Myocyte (in vitro differentiated cells): ENCODE measurements at regions not wholly inside any gene's neighbourhood (a gene's known extent, or its start where the extent isn't known, plus 50 kb on each side); places are given as distances from the start of the nearest gene placed in this dataset.
"Not testable (repeated sequence)": the region's sequence is repeated elsewhere in the genome, so short reads cannot be mapped to it uniquely, and the experiment has no call there.

Experiments
- DNase-seq: peaks from one replicate; pipeline ENCODE4 v3.0.0-alpha.2; 2012; ENCODE audit warnings: low read depth

- DNase-seq = no peak
These were observed 93.1 kb upstream of the HIF1A start for GRCh38 chr14:61602003-61602732.

- no peak for DNase-seq
These were observed 92.6 kb upstream of the HIF1A start for GRCh38 chr14:61602733-61603077.

- DNase-seq = no peak
These were observed 91.6 kb upstream of the HIF1A start for GRCh38 chr14:61603736-61604135.

- peak; percentile 97 for DNase-seq
These were observed 87.6 kb upstream of the HIF1A start for GRCh38 chr14:61607570-61608244.

- DNase-seq = peak; percentile 76
These were observed 86.8 kb upstream of the HIF1A start for GRCh38 chr14:61608245-61609165.

GRCh38 chr14:61609191-61609843 lies 86.0 kb upstream of the HIF1A start:
- DNase-seq = peak; percentile 82

GRCh38 chr14:61609884-61610283 lies 85.4 kb upstream of the HIF1A start:
- DNase-seq = no peak

- no peak for DNase-seq
These were observed 84.4 kb upstream of the HIF1A start for GRCh38 chr14:61610900-61611299.

- peak; percentile 49 for DNase-seq
These were observed 83.3 kb upstream of the HIF1A start for GRCh38 chr14:61611880-61612630.

- not testable (repeated sequence) for DNase-seq
These were observed 82.3 kb upstream of the HIF1A start for GRCh38 chr14:61613006-61613405.

GRCh38 chr14:61614693-61615092 lies 80.6 kb upstream of the HIF1A start:
- no peak for DNase-seq

- peak; percentile 52 for DNase-seq
These were observed 79.4 kb upstream of the HIF1A start for GRCh38 chr14:61615743-61616523.

GRCh38 chr14:61616524-61617185 lies 78.7 kb upstream of the HIF1A start:
- peak; percentile 61 for DNase-seq

- no peak for DNase-seq
These were observed 76.9 kb upstream of the HIF1A start for GRCh38 chr14:61618448-61618847.

- DNase-seq = no peak
These were observed 75.8 kb upstream of the HIF1A start for GRCh38 chr14:61619494-61619893.

- peak; percentile 58 for DNase-seq
These were observed 75.0 kb upstream of the HIF1A start for GRCh38 chr14:61620130-61620946.

- no peak for DNase-seq
These were observed 73.9 kb upstream of the HIF1A start for GRCh38 chr14:61621444-61621843.

- DNase-seq = no peak
These were observed 73.3 kb upstream of the HIF1A start for GRCh38 chr14:61622051-61622450.
